Vagina (tissue), 2 donors: ENCODE measurements at regions not wholly inside any gene's neighbourhood (a gene's known extent, or its start where the extent isn't known, plus 50 kb on each side); places are given as distances from the start of the nearest gene placed in this dataset.

Experiments used
- CTCF ChIP-seq, 3 experiments: fragments of 450-650 bp in 2 of 3; fragments of 200-600 bp in 1 of 3; sonication (generic) in 1 of 3; IDR thresholded peaks; one replicate each; pipeline ENCODE4 v1.5.1; 2017 to 2019; ENCODE audit warnings: antibody characterized with exemption in 3 of 3, mild to moderate bottlenecking in 2 of 3, moderate library complexity in 2 of 3
- POLR2A ChIP-seq, 2 donors: fragments of 450-650 bp; IDR thresholded peaks; one replicate each; pipeline ENCODE4 v1.6.1; 2017; ENCODE audit warnings: antibody characterized with exemption in 2 of 2, mild to moderate bottlenecking in 2 of 2, moderate library complexity in 2 of 2
- POLR2AphosphoS5 ChIP-seq, 2 donors: sonication (generic); formaldehyde crosslinking; IDR thresholded peaks; one replicate each; pipeline ENCODE4 v1.9.0; 2017; ENCODE audit warnings: antibody characterized with exemption in 2 of 2, mild to moderate bottlenecking in 2 of 2, low read depth in 1 of 2; ENCODE audit not compliant: insufficient read depth in 1 of 2

DNA sequence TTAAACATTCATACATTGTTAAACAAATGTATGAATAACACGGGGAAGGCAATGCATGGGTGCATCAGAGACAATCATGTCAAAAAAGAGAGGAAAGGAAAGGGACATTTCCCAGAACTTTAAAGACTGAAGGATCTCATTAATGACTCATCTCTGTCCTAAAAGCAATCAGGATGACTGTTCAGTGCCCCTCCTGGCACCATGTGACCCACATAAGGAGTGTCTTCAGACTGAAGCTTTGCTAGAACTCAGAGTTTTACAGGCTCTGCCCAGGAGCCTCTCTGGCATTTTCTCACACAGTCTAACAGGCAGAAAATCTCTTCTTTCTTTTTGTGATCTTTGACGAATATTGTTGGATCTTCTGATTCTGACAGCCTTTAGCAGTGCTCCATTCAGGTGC lies 315.3 kb downstream of the OTUD1 start:
- no peak for TF ChIP-seq CTCF (IDR thresholded peaks at IDR 0.05)
- no peak for TF ChIP-seq POLR2AphosphoS5 (IDR thresholded peaks at IDR 0.05; ENCODE audit: insufficient read depth in 1 of 2, low read depth in 1 of 2)
- TF ChIP-seq POLR2A (IDR thresholded peaks at IDR 0.05) = no peak
